IMR-90 (cell line): ENCODE measurements at regions not wholly inside any gene's neighbourhood (a gene's known extent, or its start where the extent isn't known, plus 50 kb on each side); places are given as distances from the start of the nearest gene placed in this dataset.

Experiments
- ATAC-seq: fragments of 200-7000 bp; cut with Tn5 transposase; 2 replicates; pipeline ENCODE4 v1.9.1; 2020; ENCODE audit warnings: low read depth, mild to moderate bottlenecking, moderate library complexity
- BruUV-seq: library from RNA; stranded (reverse); fragments of 400-500 nt; replicated peaks from 2 replicates; lab custom pipeline; 2021; lab: Mats Ljungman, UMichigan
- CTCF ChIA-PET: fragments of 300-600 bp; formaldehyde crosslinking; extraction: SDS; loops from one replicate; lab custom pipeline; 2021; ENCODE audit warnings: antibody characterized with exemption; lab: Yijun Ruan, JAX
- POLR2A ChIA-PET: fragments of 300-600 bp; sonication (Branson Sonifier 250); formaldehyde crosslinking; loops from one replicate; lab custom pipeline; 2022; ENCODE audit warnings: antibody characterized with exemption; ENCODE audit not compliant: unreplicated experiment; lab: Charles Lee
- DNase-seq: peaks from one replicate; pipeline ENCODE4 v3.0.0; 2013
- H2AFZ ChIP-seq: replicated peaks from 2 replicates; pipeline ENCODE3; 2013; ENCODE audit warnings: low read length, mild to moderate bottlenecking; ENCODE audit not compliant: poor library complexity
- H2AK5ac ChIP-seq: 2 replicates; pipeline ENCODE4 v1.6.1; 2013; ENCODE audit warnings: low read depth, low read length, inconsistent platforms
- H2AK9ac ChIP-seq: replicated peaks from 2 replicates; pipeline ENCODE3; 2013; ENCODE audit warnings: mild to moderate bottlenecking, low read depth, low read length, moderate library complexity; ENCODE audit not compliant: poor library complexity
- H2BK120ac ChIP-seq: 2 replicates; pipeline ENCODE4 v1.6.1; 2013; ENCODE audit warnings: low read depth, low read length, inconsistent platforms
- H2BK15ac ChIP-seq: 3 replicates; pipeline ENCODE4 v1.6.1; 2013; ENCODE audit warnings: low read depth, low read length, inconsistent platforms
- H2BK20ac ChIP-seq: 2 replicates; pipeline ENCODE4 v1.6.1; 2013; ENCODE audit warnings: low read depth, mild to moderate bottlenecking, inconsistent platforms, low read length, moderate library complexity
- H2BK5ac ChIP-seq: 2 replicates; pipeline ENCODE4 v1.6.1; 2013; ENCODE audit warnings: mild to moderate bottlenecking, low read depth, low read length, inconsistent platforms; ENCODE audit not compliant: poor library complexity, severe bottlenecking
- H3K14ac ChIP-seq: replicated peaks from 2 replicates; pipeline ENCODE4 v1.6.1; 2013; ENCODE audit warnings: low read depth, low read length, inconsistent platforms
- H3K18ac ChIP-seq: 2 replicates; pipeline ENCODE4 v1.6.1; 2013; ENCODE audit warnings: low read depth, low read length, control low read depth
- H3K23ac ChIP-seq: 2 replicates; pipeline ENCODE4 v1.6.1; 2013; ENCODE audit warnings: low read depth, low read length, inconsistent platforms
- H3K27ac ChIP-seq: 2 replicates; pipeline ENCODE4 v1.5.1; 2013; ENCODE audit warnings: mild to moderate bottlenecking, control low read depth, low read length; ENCODE audit not compliant: insufficient read depth
- H3K27me3 ChIP-seq: 2 replicates; pipeline ENCODE4 v1.6.1; 2013; ENCODE audit warnings: low read length; ENCODE audit not compliant: control insufficient read depth, insufficient read depth
- H3K36me3 ChIP-seq: 2 replicates; pipeline ENCODE4 v1.6.1; 2013; ENCODE audit warnings: low read length, mixed read lengths; ENCODE audit not compliant: control insufficient read depth, insufficient read depth
- H3K4ac ChIP-seq: 2 replicates; pipeline ENCODE4 v1.6.1; 2013; ENCODE audit warnings: low read depth, low read length, inconsistent platforms
- H3K4me1 ChIP-seq: 2 replicates; pipeline ENCODE4 v1.6.1; 2013; ENCODE audit warnings: low read length, mixed read lengths; ENCODE audit not compliant: control insufficient read depth, insufficient read depth
- H3K4me2 ChIP-seq: 2 replicates; pipeline ENCODE4 v1.6.1; 2013; ENCODE audit warnings: low read depth, mild to moderate bottlenecking, control low read depth, low read length, moderate library complexity
- H3K4me3 ChIP-seq: 2 replicates; pipeline ENCODE4 v1.5.1; 2013; ENCODE audit warnings: low read depth, mild to moderate bottlenecking, control low read depth, low read length, moderate library complexity; ENCODE audit not compliant: insufficient read depth
- H3K56ac ChIP-seq: 2 replicates; pipeline ENCODE4 v1.6.1; 2013; ENCODE audit warnings: low read length, inconsistent platforms; ENCODE audit not compliant: insufficient read depth; ENCODE audit errors: extremely low read depth
- H3K79me1 ChIP-seq, 2 experiments: 2 replicates each; pipeline ENCODE4 v1.6.1; 2013; ENCODE audit warnings: low read length in 2 of 2, inconsistent platforms in 1 of 2, low read depth in 1 of 2
- H3K9ac ChIP-seq: 2 replicates; pipeline ENCODE4 v1.6.1; 2013; ENCODE audit warnings: low read depth, low read length, control low read depth
- H3K9me1 ChIP-seq: 2 replicates; pipeline ENCODE4 v1.6.1; 2013; ENCODE audit warnings: low read length, inconsistent platforms; ENCODE audit not compliant: insufficient read depth
- H3K9me3 ChIP-seq: 2 replicates; pipeline ENCODE4 v1.6.1; 2013; ENCODE audit warnings: low read length; ENCODE audit not compliant: control insufficient read depth, insufficient read depth
- H4K20me1 ChIP-seq: 2 replicates; pipeline ENCODE4 v1.6.1; 2013; ENCODE audit warnings: low read length, inconsistent platforms; ENCODE audit not compliant: insufficient read depth
- H4K5ac ChIP-seq: 2 replicates; pipeline ENCODE4 v1.6.1; 2013; ENCODE audit warnings: mild to moderate bottlenecking, low read depth, low read length, control low read depth
- H4K8ac ChIP-seq, 2 experiments: 2 replicates each; pipeline ENCODE4 v1.6.1; 2013; ENCODE audit warnings: low read depth in 2 of 2, low read length in 2 of 2, control low read depth in 1 of 2, inconsistent platforms in 1 of 2
- H4K91ac ChIP-seq: 2 replicates; pipeline ENCODE4 v1.6.1; 2013; ENCODE audit warnings: low read depth, low read length, inconsistent platforms; ENCODE audit not compliant: insufficient read depth
- MAFK ChIP-seq: IDR thresholded peaks from 2 replicates; pipeline ENCODE4 v1.6.1; 2012; ENCODE audit warnings: low read depth, low read length, improper control_type of control experiment
- RFX5 ChIP-seq: IDR thresholded peaks from 2 replicates; pipeline ENCODE4 v1.8.0; 2012; ENCODE audit warnings: low read depth, mild to moderate bottlenecking, low read length, moderate library complexity
- whole genome bisulfite sequencing, 2 experiments: methylation state at CpG; one replicate each; pipeline versions ENCODE4 v1.1.5 to v1.1.7; 2013; ENCODE audit warnings: missing lambda C conversion rate in 2 of 2; ENCODE audit not compliant: insufficient read length in 1 of 2; ENCODE audit errors: extremely low coverage in 2 of 2; 5-methylcytosine and 5-hydroxymethylcytosine counted together
- dilution Hi-C: fragments of 300-500 bp; cut with HindIII; formaldehyde crosslinking; loops from one replicate; pipeline ENCODE4 v1.14.3; 2018; ENCODE audit warnings: low sequenced_read_pairs; ENCODE audit not compliant: unreplicated experiment
- in situ Hi-C: fragments of 300-500 bp; cut with MboI; formaldehyde crosslinking; loops from 3 replicates; pipeline ENCODE4 v1.14.3; 2019; ENCODE audit warnings: low sequenced_read_pairs, inconsistent platforms, mixed read lengths
- intact Hi-C: fragments of 100-400 bp; cut with micrococcal nuclease; formaldehyde crosslinking; loops from 2 replicates; pipeline ENCODE4 v1.10.0; 2022

GRCh38 chr7:114821030-114821900, 100.6 kb upstream of the MDFIC start:
- H4K91ac ChIP-seq: 0 out of 2 replicates have a peak overlapping the region, but pooled peaks have one; percentile 3
- peak overlapping the region in 1 of 2 experiments; percentile 50; a peak in 1 of 4 replicates for H4K8ac ChIP-seq
- peak overlapping the region; percentile 63 for H2BK5ac ChIP-seq
- intact Hi-C loops: no loop called here
- dilution Hi-C loops: no loop called here
- H3K4me1 ChIP-seq: peaks cover 7% of the 10 kb centered on the region
- no peaks in the 10 kb centered on the region for H3K36me3 ChIP-seq
- H3K4me3 ChIP-seq: peak overlapping the region; percentile 9; the same call in 1 of the 2 replicates
- no peak overlapping the region for H3K56ac ChIP-seq
- ChIA-PET POLR2A (interaction anchor here (0.6 kb wide), 1 partner anchor 43 kb away, joined by 7 read pairs; no protein-coding TSS in a partner anchor), CTCF (interaction anchor here (0.6 to 0.7 kb wide), 3 partner anchors 45 to 50 kb away, joined by 3 to 6 read pairs (median 3); no protein-coding TSS in a partner anchor)
- no peak overlapping the region for H2AK9ac ChIP-seq
- no peaks in the 10 kb centered on the region for H3K79me1 ChIP-seq
- DNase-seq: peak; percentile 19
- peak overlapping the region; percentile 86 for H3K18ac ChIP-seq
- no TSS peak for BruUV-seq
- no peaks in the 10 kb centered on the region for H3K9me3 ChIP-seq
- 0 out of 2 replicates have a peak overlapping the region, but pooled peaks have one; percentile 42 for H4K5ac ChIP-seq
- peak overlapping the region; percentile 91 for H3K4me2 ChIP-seq
- H3K27ac ChIP-seq: peak overlapping the region; percentile 40; the same call in 1 of the 2 replicates
- peak overlapping the region; percentile 61; the same call in 1 of the 3 replicates for H2BK15ac ChIP-seq
- H3K9ac ChIP-seq: peak overlapping the region; percentile 36; the same call in 1 of the 2 replicates
- H3K23ac ChIP-seq: peak overlapping the region; percentile 68; the same call in 1 of the 2 replicates
- peak; percentile 79 for TF ChIP-seq MAFK
- TF ChIP-seq RFX5: no peak
- H3K27me3 ChIP-seq: no peaks in the 10 kb centered on the region
- H2BK120ac ChIP-seq: peak overlapping the region; percentile 78
- H2AFZ ChIP-seq: peak overlapping the region; percentile 77
- in situ Hi-C loops: no loop called here
- H4K20me1 ChIP-seq: no peaks in the 10 kb centered on the region
- H2AK5ac ChIP-seq: no peak overlapping the region
- peak overlapping the region; percentile 90 for H2BK20ac ChIP-seq
- peak overlapping the region; percentile 48 for H3K4ac ChIP-seq
- no CpG with 5 or more reads among the region's 6 CpGs for WGBS, 2 experiments
- peak; percentile 21; the same call in 1 of the 2 replicates for ATAC-seq
- H3K14ac ChIP-seq: peak overlapping the region; percentile 70
- H3K9me1 ChIP-seq: no peaks in the 10 kb centered on the region; the same call in 1 of the 2 replicates
